CD14-positive monocyte (primary cell): ENCODE measurements at regions not wholly inside any gene's neighbourhood (a gene's known extent, or its start where the extent isn't known, plus 50 kb on each side); places are given as distances from the start of the nearest gene placed in this dataset.

Experiments used
- DNase-seq, 3 donors: peaks; one replicate each; pipeline ENCODE4 v3.0.0-alpha.2; 2011 to 2022
- H2AFZ ChIP-seq: 2 replicates; pipeline ENCODE4 v1.6.0; 2012; ENCODE audit warnings: mild to moderate bottlenecking, low read depth, low read length, inconsistent platforms; ENCODE audit not compliant: insufficient read depth, poor library complexity, severe bottlenecking
- H3K27ac ChIP-seq, 2 donors: 1 replicate in 1 of 2; 2 replicates in 1 of 2; pipeline ENCODE4 v1.5.1; 2012 to 2013; ENCODE audit warnings: low read length in 2 of 2, control low read depth in 1 of 2, inconsistent platforms in 1 of 2, low read depth in 1 of 2, mild to moderate bottlenecking in 1 of 2
- H3K27me3 ChIP-seq, 2 donors: one replicate each; pipeline versions ENCODE4 v1.6.0 to v1.6.1; 2011 to 2013; ENCODE audit warnings: low read length in 2 of 2; ENCODE audit not compliant: control insufficient read depth in 2 of 2, insufficient read depth in 2 of 2
- H3K36me3 ChIP-seq, 2 donors: replicated peaks in 1 of 2; 1 replicate in 1 of 2; 2 replicates in 1 of 2; pipeline versions ENCODE4 v1.5.1 to v1.6.1; 2012 to 2013; ENCODE audit warnings: low read length in 2 of 2, control low read depth in 1 of 2, inconsistent platforms in 1 of 2, mild to moderate bottlenecking in 1 of 2; ENCODE audit not compliant: insufficient read depth in 2 of 2, control insufficient read depth in 1 of 2
- H3K4me1 ChIP-seq, 2 donors: 1 replicate in 1 of 2; 2 replicates in 1 of 2; pipeline versions ENCODE4 v1.5.1 to v1.6.1; 2012 to 2013; ENCODE audit warnings: low read length in 2 of 2, control low read depth in 1 of 2, inconsistent platforms in 1 of 2, mild to moderate bottlenecking in 1 of 2, moderate library complexity in 1 of 2; ENCODE audit not compliant: insufficient read depth in 2 of 2, control insufficient read depth in 1 of 2
- H3K4me2 ChIP-seq: replicated peaks from 2 replicates; pipeline ENCODE3; 2012; ENCODE audit warnings: low read length, moderate library complexity, mild to moderate bottlenecking; ENCODE audit not compliant: poor library complexity, severe bottlenecking; ENCODE audit errors: extremely low read depth
- H3K4me3 ChIP-seq, 3 experiments: fragments of 200-600 bp in 1 of 3; sonication (generic) in 1 of 3; replicated peaks in 1 of 3; 1 replicate in 2 of 3; 2 replicates in 1 of 3; pipeline ENCODE4 v1.5.1; 2011 to 2013; ENCODE audit warnings: low read length in 3 of 3, mild to moderate bottlenecking in 3 of 3, control low read depth in 2 of 3, low read depth in 2 of 3, inconsistent platforms in 1 of 3, moderate library complexity in 1 of 3
- H3K79me2 ChIP-seq: 2 replicates; pipeline ENCODE4 v1.6.0; 2012; ENCODE audit warnings: mild to moderate bottlenecking, control low read depth, inconsistent platforms, low read length, moderate library complexity; ENCODE audit not compliant: insufficient read depth
- H3K9ac ChIP-seq: 2 replicates; pipeline ENCODE4 v1.6.0; 2017; ENCODE audit warnings: low read length, mild to moderate bottlenecking; ENCODE audit not compliant: insufficient read depth, poor library complexity, severe bottlenecking
- H3K9me3 ChIP-seq, 2 donors: replicated peaks in 1 of 2; 1 replicate in 1 of 2; 2 replicates in 1 of 2; pipeline versions ENCODE4 v1.5.1 to v1.6.1; 2012 to 2013; ENCODE audit warnings: low read length in 2 of 2, control low read depth in 1 of 2; ENCODE audit not compliant: control insufficient read depth in 1 of 2, insufficient read depth in 1 of 2
- H4K20me1 ChIP-seq: 2 replicates; pipeline ENCODE4 v1.6.0; 2012; ENCODE audit warnings: mild to moderate bottlenecking, low read length, control low read depth, moderate library complexity; ENCODE audit not compliant: insufficient read depth
- H3K27ac Mint-ChIP-seq, 7 donors: one replicate each; pipeline ENCODE4 v1.8.0; 2020; ENCODE audit warnings: mild to moderate bottlenecking in 7 of 7, mixed read lengths in 7 of 7, moderate library complexity in 6 of 7, inconsistent platforms in 2 of 7
- H3K27me3 Mint-ChIP-seq, 3 donors: one replicate each; pipeline ENCODE4 v1.8.0; 2021 to 2022; ENCODE audit warnings: low read depth in 3 of 3, mild to moderate bottlenecking in 3 of 3, mixed read lengths in 3 of 3, moderate library complexity in 3 of 3, inconsistent platforms in 1 of 3
- H3K36me3 Mint-ChIP-seq, 2 donors: one replicate each; pipeline ENCODE4 v1.8.0; 2020; ENCODE audit warnings: mixed read lengths in 2 of 2, inconsistent platforms in 1 of 2, mild to moderate bottlenecking in 1 of 2
- H3K4me1 Mint-ChIP-seq: one replicate; pipeline ENCODE4 v1.8.0; 2020; ENCODE audit warnings: mild to moderate bottlenecking, mixed read lengths
- H3K4me3 Mint-ChIP-seq, 2 donors: one replicate each; pipeline ENCODE4 v1.8.0; 2020; ENCODE audit warnings: mild to moderate bottlenecking in 2 of 2, mixed read lengths in 2 of 2, moderate library complexity in 1 of 2
- H3K9me3 Mint-ChIP-seq, 7 donors: one replicate each; pipeline ENCODE4 v1.8.0; 2020 to 2022; ENCODE audit warnings: mixed read lengths in 7 of 7, mild to moderate bottlenecking in 6 of 7, moderate library complexity in 6 of 7, inconsistent platforms in 2 of 7
- CTCF ChIP-seq: fragments of 200-600 bp; IDR thresholded peaks from one replicate; pipeline ENCODE4 v1.8.0; 2022; ENCODE audit warnings: antibody characterized with exemption, mild to moderate bottlenecking
- WGBS: methylation state at CpG from one replicate; pipeline ENCODE4 v1.1.5; 2013; ENCODE audit warnings: missing lambda C conversion rate; ENCODE audit not compliant: insufficient coverage; 5-methylcytosine and 5-hydroxymethylcytosine counted together
- intact Hi-C, 2 donors: fragments of 100-400 bp; cut with micrococcal nuclease; formaldehyde crosslinking; loops; one replicate each; pipeline versions ENCODE4 v1.15.0 to v1.15.1; 2023

GRCh38 chr1:100791586-100791985, 72.0 kb downstream of the VCAM1 start:
- Histone ChIP-seq H3K9me3 (no peaks in the 10 kb centered on the region), H3K4me1 (no peaks in the 10 kb centered on the region), H3K79me2 (no peaks in the 10 kb centered on the region), H3K27me3 (no peaks in the 10 kb centered on the region), H2AFZ (no peak overlapping the region), H3K4me2 (no peak overlapping the region), H3K9ac (no peak overlapping the region), H3K27ac (no peak overlapping the region), H3K4me3 (no peak overlapping the region), H3K36me3 (no peaks in the 10 kb centered on the region), H4K20me1 (no peaks in the 10 kb centered on the region)
- H3K4me3 Mint-ChIP-seq: no peak overlapping the region
- H3K27me3 Mint-ChIP-seq: no peaks in the 10 kb centered on the region
- H3K27ac Mint-ChIP-seq: no peak overlapping the region
- WGBS: no CpG with 5 or more reads among the region's 2 CpGs
- DNase-seq: no peak
- peaks cover 2% of the 10 kb centered on the region for H3K4me1 Mint-ChIP-seq
- no peak for TF ChIP-seq CTCF
- peaks cover 0 to 2% (median 0%) of the 10 kb centered on the region in 7 donors for H3K9me3 Mint-ChIP-seq
- intact Hi-C loops: no loop called here
- H3K36me3 Mint-ChIP-seq: no peaks in the 10 kb centered on the region

DNA sequence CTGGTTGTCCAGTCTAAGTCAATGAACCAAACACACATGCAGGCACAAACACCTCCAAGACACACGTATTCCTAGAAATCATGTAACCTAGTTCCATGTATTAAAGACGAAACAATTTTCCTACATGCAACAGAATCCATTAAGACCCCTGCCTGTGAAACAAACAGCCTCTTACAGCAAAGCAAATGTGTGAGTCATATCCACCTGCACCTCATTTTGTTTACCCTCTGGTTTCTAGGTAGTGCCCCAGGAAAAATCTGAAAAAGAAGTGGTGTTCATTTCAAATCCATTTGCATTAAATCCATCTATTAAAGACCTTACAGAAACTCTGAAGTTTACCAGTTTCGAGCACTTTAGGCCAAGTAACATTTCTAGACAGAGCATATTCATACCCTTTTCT, 74.1 kb downstream of the VCAM1 start:
- no peaks in the 10 kb centered on the region for H3K9me3 ChIP-seq
- Mint-ChIP-seq H3K4me1 (peaks cover 2% of the 10 kb centered on the region), H3K4me3 (no peak overlapping the region), H3K27ac (no peak overlapping the region), H3K9me3 (peaks cover 0 to 2% (median 0%) of the 10 kb centered on the region in 7 donors), H3K27me3 (peaks cover 0 to 1% (median 0%) of the 10 kb centered on the region in 3 donors), H3K36me3 (no peaks in the 10 kb centered on the region)
- H3K79me2 ChIP-seq: no peaks in the 10 kb centered on the region
- H2AFZ ChIP-seq: no peak overlapping the region
- WGBS: 71% methylated on average over 1 of the region's 3 CpGs
- H3K4me2 ChIP-seq: no peak overlapping the region
- no peak overlapping the region for H3K9ac ChIP-seq
- intact Hi-C loops: no loop called here
- TF ChIP-seq CTCF: no peak
- H4K20me1 ChIP-seq: no peaks in the 10 kb centered on the region
- DNase-seq: no peak
- no peaks in the 10 kb centered on the region for H3K36me3 ChIP-seq
- no peak overlapping the region for H3K4me3 ChIP-seq
- H3K27me3 ChIP-seq: no peaks in the 10 kb centered on the region
- no peak overlapping the region for H3K27ac ChIP-seq
- no peaks in the 10 kb centered on the region for H3K4me1 ChIP-seq
